Frontal cortex (tissue), 3 donors: ENCODE measurements at regions not wholly inside any gene's neighbourhood (a gene's known extent, or its start where the extent isn't known, plus 50 kb on each side); places are given as distances from the start of the nearest gene placed in this dataset.

Experiments used
- DNase-seq, 2 donors: peaks; one replicate each; pipeline ENCODE4 v3.0.0; 2012; ENCODE audit warnings: low spot score in 2 of 2
- FAIRE-seq: peaks from 2 replicates; lab custom pipeline; 2012; peaks lifted over from hg19 to GRCh38; lab: Jason Lieb, UNC
- donor health status: control.
- donor health status: control.
- donor health status: control.

- DNase-seq (no peak), FAIRE-seq (no peak)
Measured at GRCh38 chr10:124221356-124222317, 128.2 kb upstream of the CHST15 start.

GRCh38 chr10:124220971-124221355, 127.6 kb upstream of the CHST15 start:
- DNase-seq (no peak), FAIRE-seq (no peak)

- DNase-seq (no peak), FAIRE-seq (no peak)
Measured at GRCh38 chr10:124220547-124220946, 127.1 kb upstream of the CHST15 start.

DNA sequence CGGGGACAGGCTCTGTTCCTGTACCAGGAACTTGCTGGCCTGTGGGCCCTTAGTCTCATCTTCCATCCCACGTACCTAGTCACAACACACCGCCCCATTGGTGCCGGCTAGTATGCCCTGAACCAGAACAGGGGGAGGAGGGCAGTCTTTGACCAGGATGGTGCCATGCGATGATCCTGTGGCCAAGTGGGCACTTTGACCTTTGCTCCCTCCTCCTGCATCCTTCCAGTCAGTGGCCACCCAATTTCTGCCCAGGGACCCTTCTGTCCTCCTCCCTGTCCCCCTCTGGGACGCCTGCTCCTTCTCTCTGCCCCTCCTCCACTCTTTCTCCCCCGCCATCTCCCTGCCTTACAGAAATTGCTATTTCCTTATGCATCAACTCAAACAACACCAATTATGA, 126.3 kb upstream of the CHST15 start:
- no peak for FAIRE-seq
- DNase-seq, result no peak

DNA sequence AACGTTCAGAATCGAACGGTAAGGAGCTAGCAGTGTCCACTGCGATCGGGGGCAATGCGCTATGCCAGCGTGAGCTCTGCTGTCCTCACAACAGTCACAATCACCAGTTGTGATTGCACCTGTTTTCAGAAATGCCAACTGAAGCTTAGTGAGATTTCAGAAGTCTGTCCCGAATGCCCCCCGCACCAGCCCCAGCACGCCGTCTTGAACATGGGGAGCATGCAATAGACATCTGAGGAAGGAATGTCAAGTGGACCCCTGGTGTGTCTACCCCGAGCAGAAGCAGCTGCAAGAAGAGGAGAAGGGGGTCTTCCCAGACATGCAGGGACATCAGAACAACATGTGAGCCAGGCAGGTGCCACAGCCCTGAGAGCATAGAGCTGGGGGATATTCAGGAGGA, 125.7 kb upstream of the CHST15 start:
- DNase-seq (no peak), FAIRE-seq (no peak)

- DNase-seq, result no peak
Measured at GRCh38 chr10:124217906-124218804, 124.8 kb upstream of the CHST15 start.

DNA sequence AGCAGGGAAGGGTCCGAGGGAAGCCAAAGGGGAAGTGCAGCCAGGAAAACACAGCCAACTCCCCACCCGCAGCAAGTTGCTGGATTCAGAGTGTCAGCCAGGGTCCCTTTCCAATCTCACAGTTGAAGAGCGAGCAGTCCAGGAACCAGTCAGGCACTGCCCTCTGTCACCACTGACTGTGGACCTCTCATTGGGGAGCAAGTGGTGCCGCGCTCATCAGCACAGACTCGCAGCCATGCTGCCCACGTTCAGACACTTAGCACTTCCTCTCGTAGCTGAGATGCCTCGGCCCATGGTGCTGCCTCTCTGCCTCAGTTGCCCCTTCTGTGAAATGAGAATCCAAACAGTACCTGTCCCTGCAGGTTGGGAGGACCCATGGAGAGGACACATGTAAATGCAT, 123.6 kb upstream of the CHST15 start:
- FAIRE-seq (no peak), DNase-seq (no peak)

More at GRCh38 chr10:124217906-124218804, 124.8 kb upstream of the CHST15 start:
- no peak for FAIRE-seq

DNA sequence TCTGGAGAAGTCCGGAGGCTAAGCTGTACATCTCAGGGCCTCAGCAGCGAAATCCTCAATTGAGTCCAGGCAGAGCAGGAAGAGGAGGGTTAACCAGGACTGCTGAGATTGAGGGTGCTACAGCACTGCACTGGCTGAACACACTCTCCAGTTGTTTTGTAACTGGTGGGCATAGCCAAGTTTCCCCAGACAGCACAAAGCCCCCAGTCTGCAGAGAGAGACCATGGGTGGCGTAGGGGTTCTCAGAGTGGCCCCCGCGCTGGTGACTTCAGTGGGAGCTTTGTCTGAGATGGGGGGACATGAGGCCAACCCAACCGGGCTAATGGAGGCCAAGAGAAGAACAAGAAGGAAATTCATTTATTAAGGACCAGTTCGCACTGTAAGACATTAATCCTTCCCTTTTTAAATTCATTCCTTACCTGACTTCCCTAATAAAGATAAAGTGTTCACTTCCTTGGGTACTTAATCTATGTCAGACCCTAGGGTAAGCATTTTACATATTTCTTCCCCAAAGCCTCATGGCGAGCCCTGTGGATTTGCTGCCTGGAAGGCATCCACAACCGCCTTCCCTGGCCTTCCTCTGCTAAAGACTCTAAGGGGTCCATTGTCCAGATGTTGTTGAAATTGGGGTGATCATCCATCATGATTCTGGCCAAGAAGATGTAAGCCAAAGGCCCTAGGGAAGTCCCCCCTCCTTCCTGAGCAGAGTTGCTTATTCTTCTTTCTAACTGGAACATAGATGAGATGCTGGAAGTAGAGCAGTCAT, 121.4 kb upstream of the CHST15 start:
- FAIRE-seq, result no peak
- DNase-seq, result no peak

DNA sequence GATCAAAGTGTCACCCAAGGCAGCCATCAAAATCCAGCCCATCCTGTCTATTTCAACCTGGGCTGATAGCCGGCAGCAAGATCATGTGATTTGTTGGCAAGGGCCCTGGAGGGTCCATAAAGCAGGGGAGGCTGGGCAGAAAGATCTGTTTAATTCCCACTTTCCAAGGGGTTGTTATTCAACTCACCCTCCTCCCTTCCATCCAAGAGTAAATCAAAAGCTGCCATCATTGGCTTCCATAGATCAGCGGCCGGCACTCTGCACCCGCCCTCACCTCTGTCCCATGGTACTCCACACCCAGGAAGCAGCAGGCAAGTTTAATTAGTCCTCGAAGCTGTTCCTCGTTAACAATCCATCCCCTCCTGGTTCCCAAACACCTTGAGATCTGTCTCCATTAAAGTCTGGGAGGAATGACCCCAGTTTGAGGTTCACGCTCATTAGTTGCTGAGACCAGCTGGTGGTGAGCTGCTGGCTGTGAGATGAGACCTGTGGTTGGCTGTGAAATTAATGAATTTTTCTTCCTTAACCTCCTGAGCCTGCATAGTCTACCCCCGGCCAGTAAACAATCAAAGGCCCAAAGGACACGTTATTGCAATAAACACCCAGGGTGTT, 120.6 kb upstream of the CHST15 start:
- DNase-seq, result no peak
- no peak for FAIRE-seq

DNA sequence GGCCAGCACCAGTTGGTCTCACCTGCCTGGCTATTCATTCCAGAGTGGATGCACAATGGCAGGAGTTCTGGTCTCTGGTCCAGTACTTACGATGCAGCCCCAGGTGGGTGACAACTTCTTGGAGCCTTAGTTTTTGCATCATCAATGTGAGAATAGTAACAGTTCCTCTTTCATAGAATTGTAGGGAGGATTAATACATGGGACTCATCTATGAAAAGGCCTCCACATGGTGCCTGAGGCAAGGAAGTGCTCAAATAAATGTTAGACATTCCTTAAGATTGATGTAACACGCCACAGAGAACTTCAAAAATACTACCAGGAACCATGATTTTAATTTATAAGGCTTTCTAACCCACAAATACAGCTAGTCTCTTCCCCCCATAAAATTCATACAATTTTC, 120.1 kb upstream of the CHST15 start:
- DNase-seq (no peak), FAIRE-seq (no peak)

DNA sequence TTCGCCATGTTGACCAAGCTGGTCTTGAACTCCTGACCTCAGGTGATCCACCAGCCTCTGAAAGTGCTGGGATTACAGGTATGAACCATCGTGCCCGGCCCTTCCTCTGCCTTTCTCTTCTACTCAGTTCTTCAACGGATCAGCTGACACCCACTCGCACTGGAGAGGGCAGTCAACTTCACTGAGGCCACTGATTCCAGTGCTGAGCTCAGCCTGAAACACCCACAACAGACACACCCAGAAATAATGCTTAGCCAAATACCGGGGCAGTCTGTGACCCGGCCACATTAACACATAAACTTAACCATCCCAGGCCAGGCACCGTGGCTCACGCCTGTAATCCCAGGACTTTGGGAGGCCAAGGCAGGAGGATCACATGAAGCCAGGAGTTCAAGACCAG, 119.3 kb upstream of the CHST15 start:
- DNase-seq (no peak), FAIRE-seq (no peak)

- no peak for FAIRE-seq
- DNase-seq, result no peak
Measured at GRCh38 chr10:124211921-124212320, 118.5 kb upstream of the CHST15 start.

DNA sequence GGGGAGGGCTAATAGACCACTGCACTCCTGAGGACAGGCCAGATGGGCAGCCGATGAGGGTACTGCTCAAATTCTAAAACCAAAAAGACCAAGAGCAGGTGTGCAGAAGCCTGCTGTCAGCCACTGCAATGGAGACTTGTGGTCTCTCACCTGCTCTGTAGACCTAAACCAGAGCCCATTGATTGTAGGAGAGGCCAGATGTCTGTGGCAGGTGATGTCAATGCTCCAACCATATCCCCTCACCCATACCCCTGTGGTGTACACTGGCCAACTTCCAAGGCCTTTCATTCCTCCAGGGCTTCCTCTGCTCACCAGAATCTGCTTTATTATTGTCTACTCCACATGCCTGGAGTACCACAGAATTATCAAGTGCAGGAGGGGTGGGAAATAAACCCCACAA, 116.9 kb upstream of the CHST15 start:
- FAIRE-seq (no peak), DNase-seq (no peak)

GRCh38 chr10:124207391-124207790, 114.0 kb upstream of the CHST15 start:
- DNase-seq (no peak), FAIRE-seq (no peak)

DNA sequence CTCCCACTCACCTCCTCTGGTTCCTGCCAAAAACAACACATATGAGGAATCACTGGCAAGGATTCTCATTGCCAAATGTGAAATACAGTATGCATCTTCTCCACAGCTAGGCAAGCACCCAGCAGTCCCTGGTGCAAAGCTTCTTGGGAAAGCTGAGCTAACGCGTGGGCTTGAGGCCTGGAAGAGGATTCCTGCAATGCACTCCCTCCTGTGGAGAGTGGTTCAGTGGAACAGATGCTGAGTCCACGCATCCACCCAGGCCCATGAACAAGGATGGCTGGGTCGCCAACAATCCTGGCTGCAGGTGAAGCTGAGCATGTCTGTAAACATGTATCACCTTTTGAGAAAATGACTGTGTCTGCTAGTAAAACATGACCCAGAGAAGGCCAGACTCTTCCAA, 113.2 kb upstream of the CHST15 start:
- DNase-seq (no peak), FAIRE-seq (no peak)

- no peak for FAIRE-seq
- no peak for DNase-seq
Measured at GRCh38 chr10:124205432-124205831, 112.0 kb upstream of the CHST15 start.

DNA sequence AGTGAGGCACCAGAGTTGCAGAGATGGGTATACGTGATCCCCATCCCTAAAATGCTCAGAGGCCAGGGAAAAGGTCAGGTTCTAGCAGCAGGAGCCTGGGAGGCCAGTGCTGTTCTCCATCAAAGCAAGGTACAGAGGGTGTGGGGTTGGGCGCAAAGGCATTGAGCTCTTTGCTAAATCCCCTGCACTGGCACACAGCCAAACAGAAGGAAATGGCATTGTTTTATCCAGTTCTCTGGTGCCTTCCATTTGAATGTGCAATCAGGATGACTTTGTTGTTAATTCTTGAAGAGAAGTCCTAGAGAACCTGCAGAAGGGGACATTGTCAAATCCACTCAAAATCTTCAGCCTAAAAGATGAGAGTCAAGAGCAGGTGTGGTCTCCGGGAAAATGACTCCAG, 111.3 kb upstream of the CHST15 start:
- FAIRE-seq, result no peak
- DNase-seq, result no peak

GRCh38 chr10:124200011-124200410, 106.6 kb upstream of the CHST15 start:
- FAIRE-seq, result no peak

GRCh38 chr10:124198871-124199270, 105.5 kb upstream of the CHST15 start:
- DNase-seq (no peak), FAIRE-seq (no peak)

More at GRCh38 chr10:124200011-124200410, 106.6 kb upstream of the CHST15 start:
- DNase-seq, result no peak

DNA sequence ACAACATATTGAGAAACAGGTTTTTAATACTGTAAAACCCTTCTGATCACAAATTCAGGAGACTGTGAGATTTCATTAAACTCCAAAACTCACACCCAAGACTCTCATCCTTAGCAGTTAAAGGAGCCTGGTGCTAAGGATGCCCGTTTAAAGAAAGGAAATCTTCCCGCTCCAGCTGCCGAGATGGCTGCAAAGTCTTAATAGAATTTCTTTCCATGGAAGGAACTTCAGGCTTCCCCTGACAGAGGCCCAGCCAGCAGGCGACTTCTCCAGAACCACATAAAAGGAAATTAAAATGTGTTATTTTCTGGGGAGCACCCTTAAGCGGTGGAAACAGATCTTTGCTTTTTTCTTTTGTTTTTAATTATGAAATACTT, 104.7 kb upstream of the CHST15 start:
- DNase-seq (no peak), FAIRE-seq (no peak)
